ENCODE measurements at regions not wholly inside any gene's neighbourhood (a gene's known extent, or its start where the extent isn't known, plus 50 kb on each side); places are given as distances from the start of the nearest gene placed in this dataset.

DNA sequence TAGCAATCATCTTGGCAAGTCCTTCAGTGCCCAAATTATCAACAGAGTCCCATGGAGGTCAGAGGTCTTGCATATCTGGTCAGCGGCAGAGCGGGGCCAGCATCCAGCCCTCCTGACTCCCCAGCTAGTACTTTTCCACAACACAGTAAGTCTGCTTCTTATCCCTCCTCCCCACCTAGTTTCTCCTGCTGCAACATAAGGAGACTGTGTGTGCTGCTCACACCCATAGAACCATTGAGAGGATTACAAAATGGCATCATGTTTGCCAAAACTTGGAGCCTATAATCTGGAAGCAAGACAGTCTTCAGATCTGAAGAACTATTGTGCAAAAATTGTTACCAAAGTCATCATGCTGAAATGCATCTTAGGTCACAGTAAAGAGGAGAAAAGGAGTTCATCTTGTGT, 125.8 kb upstream of the ZNF366 start:
- DNase-seq (ENCODE audit: low read depth, low spot score): no peak
- Histone ChIP-seq H3K9ac (ENCODE audit: insufficient read length, low read depth) (no peak overlapping the region), H3K4me1 (ENCODE audit: insufficient read depth, insufficient read length) (no peaks in the 10 kb centered on the region), H3K36me3 (ENCODE audit: insufficient read depth, insufficient read length, low read length) (no peaks in the 10 kb centered on the region), H3K27me3 (ENCODE audit: insufficient read depth, insufficient read length) (no peaks in the 10 kb centered on the region), H3K4me3 (ENCODE audit: insufficient read length, low read depth) (no peak overlapping the region), H3K9me3 (ENCODE audit: insufficient read depth, low read length) (no peaks in the 10 kb centered on the region)
- TF ChIP-seq ZNF274 (IDR thresholded peaks at IDR 0.05; ENCODE audit: low read depth, low read length) (no peak), SUZ12 (IDR thresholded peaks at IDR 0.05; ENCODE audit: extremely low read depth, insufficient read depth, insufficient read length) (no peak), YY1 (IDR thresholded peaks at IDR 0.05; ENCODE audit: insufficient read depth, insufficient read length) (no peak)

DNA sequence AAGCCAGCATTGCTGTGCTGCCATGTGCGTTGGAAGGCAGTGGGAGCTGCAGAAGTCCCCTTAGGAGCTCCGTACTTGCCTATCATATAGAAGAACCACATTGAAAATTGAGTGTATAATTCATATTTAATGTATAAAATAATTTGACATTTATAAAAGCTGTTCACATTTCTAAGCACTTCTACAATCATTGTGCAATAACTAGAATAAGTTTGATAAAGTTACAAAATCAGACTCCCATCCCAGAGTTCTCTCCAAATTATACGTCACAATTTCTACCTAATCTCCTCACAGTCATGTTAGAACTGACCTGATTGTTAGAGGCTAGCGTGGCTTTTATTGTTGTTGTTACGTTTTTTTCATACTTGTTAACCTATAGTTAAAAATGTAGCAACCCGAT, 123.5 kb upstream of the ZNF366 start:
- Histone ChIP-seq H3K27me3 (ENCODE audit: insufficient read depth, insufficient read length) (no peaks in the 10 kb centered on the region), H3K4me1 (ENCODE audit: insufficient read depth, insufficient read length) (no peaks in the 10 kb centered on the region), H3K4me3 (ENCODE audit: insufficient read length, low read depth) (no peak overlapping the region), H3K9me3 (ENCODE audit: insufficient read depth, low read length) (no peaks in the 10 kb centered on the region), H3K36me3 (ENCODE audit: insufficient read depth, insufficient read length, low read length) (no peaks in the 10 kb centered on the region), H3K9ac (ENCODE audit: insufficient read length, low read depth) (no peak overlapping the region)
- DNase-seq (ENCODE audit: low read depth, low spot score): no peak
- no peak for TF ChIP-seq YY1 (IDR thresholded peaks at IDR 0.05; ENCODE audit: insufficient read depth, insufficient read length)
- no peak for TF ChIP-seq SUZ12 (IDR thresholded peaks at IDR 0.05; ENCODE audit: extremely low read depth, insufficient read depth, insufficient read length)
- no peak for TF ChIP-seq ZNF274 (IDR thresholded peaks at IDR 0.05; ENCODE audit: low read depth, low read length)

DNA sequence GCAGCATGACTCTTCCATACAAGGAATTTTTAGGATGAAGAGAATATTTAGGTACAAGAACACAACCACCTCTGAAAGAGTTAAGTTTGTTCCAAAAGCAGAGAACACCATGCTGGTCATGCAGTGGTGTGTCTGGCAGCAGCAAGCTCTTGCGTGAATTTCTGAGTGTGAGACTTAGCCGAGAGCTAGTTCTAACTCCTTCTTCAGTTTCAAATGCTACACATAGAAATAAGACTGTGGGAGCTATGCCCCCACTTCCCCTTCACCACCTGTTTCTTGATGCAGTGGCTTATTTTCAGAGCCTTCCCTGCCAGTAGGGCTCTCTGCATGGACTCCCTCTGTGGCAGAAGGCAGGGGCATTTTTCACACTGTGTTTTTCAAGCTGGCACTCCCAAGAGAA, 122.9 kb upstream of the ZNF366 start:
- no peak for DNase-seq (ENCODE audit: low read depth, low spot score)
- H3K36me3 ChIP-seq (ENCODE audit: insufficient read depth, insufficient read length, low read length): no peaks in the 10 kb centered on the region
- no peaks in the 10 kb centered on the region for H3K4me1 ChIP-seq (ENCODE audit: insufficient read depth, insufficient read length)
- no peak overlapping the region for H3K4me3 ChIP-seq (ENCODE audit: insufficient read length, low read depth)
- H3K27me3 ChIP-seq (ENCODE audit: insufficient read depth, insufficient read length): no peaks in the 10 kb centered on the region
- no peaks in the 10 kb centered on the region for H3K9me3 ChIP-seq (ENCODE audit: insufficient read depth, low read length)
- TF ChIP-seq ZNF274 (IDR thresholded peaks at IDR 0.05; ENCODE audit: low read depth, low read length) (no peak), SUZ12 (IDR thresholded peaks at IDR 0.05; ENCODE audit: extremely low read depth, insufficient read depth, insufficient read length) (no peak), YY1 (IDR thresholded peaks at IDR 0.05; ENCODE audit: insufficient read depth, insufficient read length) (no peak)
- H3K9ac ChIP-seq (ENCODE audit: insufficient read length, low read depth): no peak overlapping the region

DNA sequence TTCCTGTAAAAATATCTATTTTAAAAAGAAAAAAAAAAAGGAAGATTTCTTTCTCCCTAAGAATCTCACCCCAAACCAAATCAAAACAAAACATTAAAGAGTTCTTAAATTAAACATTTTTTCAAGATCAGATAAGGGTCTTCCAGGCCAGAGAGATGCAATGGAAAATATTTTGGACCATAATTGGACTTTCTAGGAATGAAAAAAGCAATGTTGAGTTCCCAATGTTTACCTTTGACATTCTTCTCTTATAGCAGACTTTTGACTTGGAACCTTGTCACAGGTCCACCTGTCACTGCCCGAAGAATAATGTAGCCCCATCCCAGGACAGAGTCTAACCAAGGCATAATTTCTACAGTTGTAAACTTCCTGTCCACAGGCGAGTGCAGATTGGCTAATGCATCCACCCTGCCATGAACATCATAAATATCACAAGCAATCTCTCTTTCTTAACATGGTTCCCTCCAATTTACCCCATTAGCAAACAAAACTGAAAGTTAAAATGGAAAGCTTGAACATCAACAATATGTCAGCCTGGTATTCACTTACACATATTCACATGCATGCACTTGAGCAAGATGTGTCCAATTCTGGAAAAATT, 121.7 kb upstream of the ZNF366 start:
- no peak for DNase-seq (ENCODE audit: low read depth, low spot score)
- Histone ChIP-seq H3K9ac (ENCODE audit: insufficient read length, low read depth) (no peak overlapping the region), H3K9me3 (ENCODE audit: insufficient read depth, low read length) (no peaks in the 10 kb centered on the region), H3K4me3 (ENCODE audit: insufficient read length, low read depth) (no peak overlapping the region), H3K27me3 (ENCODE audit: insufficient read depth, insufficient read length) (no peaks in the 10 kb centered on the region), H3K36me3 (ENCODE audit: insufficient read depth, insufficient read length, low read length) (no peaks in the 10 kb centered on the region), H3K4me1 (ENCODE audit: insufficient read depth, insufficient read length) (no peaks in the 10 kb centered on the region)
- TF ChIP-seq SUZ12 (IDR thresholded peaks at IDR 0.05; ENCODE audit: extremely low read depth, insufficient read depth, insufficient read length): no peak
- no peak for TF ChIP-seq YY1 (IDR thresholded peaks at IDR 0.05; ENCODE audit: insufficient read depth, insufficient read length)
- TF ChIP-seq ZNF274 (IDR thresholded peaks at IDR 0.05; ENCODE audit: low read depth, low read length): no peak

DNA sequence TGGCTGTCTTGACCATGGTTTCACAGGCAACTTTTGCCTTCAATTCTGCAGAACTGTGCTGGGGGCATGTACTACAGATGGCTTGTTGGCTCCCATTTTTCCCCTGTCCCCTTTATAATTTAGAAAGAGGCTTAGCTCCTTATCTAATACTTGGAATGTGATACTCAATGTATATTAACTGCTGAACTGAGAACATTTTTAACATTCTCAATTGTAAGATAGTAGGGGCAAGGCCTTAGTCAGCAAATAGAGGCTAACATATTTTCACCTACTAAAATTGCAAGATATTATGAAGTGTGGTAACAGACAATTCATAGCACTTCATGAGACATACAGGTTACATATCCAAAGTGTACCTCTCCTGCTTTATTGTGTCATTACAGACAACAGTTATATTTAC, 118.1 kb upstream of the ZNF366 start:
- no peak for DNase-seq (ENCODE audit: low read depth, low spot score)
- no peaks in the 10 kb centered on the region for H3K4me1 ChIP-seq (ENCODE audit: insufficient read depth, insufficient read length)
- TF ChIP-seq YY1 (IDR thresholded peaks at IDR 0.05; ENCODE audit: insufficient read depth, insufficient read length) (no peak), ZNF274 (IDR thresholded peaks at IDR 0.05; ENCODE audit: low read depth, low read length) (no peak), SUZ12 (IDR thresholded peaks at IDR 0.05; ENCODE audit: extremely low read depth, insufficient read depth, insufficient read length) (no peak)
- no peaks in the 10 kb centered on the region for H3K9me3 ChIP-seq (ENCODE audit: insufficient read depth, low read length)
- H3K27me3 ChIP-seq (ENCODE audit: insufficient read depth, insufficient read length): no peaks in the 10 kb centered on the region
- no peak overlapping the region for H3K4me3 ChIP-seq (ENCODE audit: insufficient read length, low read depth)
- no peaks in the 10 kb centered on the region for H3K36me3 ChIP-seq (ENCODE audit: insufficient read depth, insufficient read length, low read length)
- no peak overlapping the region for H3K9ac ChIP-seq (ENCODE audit: insufficient read length, low read depth)

DNA sequence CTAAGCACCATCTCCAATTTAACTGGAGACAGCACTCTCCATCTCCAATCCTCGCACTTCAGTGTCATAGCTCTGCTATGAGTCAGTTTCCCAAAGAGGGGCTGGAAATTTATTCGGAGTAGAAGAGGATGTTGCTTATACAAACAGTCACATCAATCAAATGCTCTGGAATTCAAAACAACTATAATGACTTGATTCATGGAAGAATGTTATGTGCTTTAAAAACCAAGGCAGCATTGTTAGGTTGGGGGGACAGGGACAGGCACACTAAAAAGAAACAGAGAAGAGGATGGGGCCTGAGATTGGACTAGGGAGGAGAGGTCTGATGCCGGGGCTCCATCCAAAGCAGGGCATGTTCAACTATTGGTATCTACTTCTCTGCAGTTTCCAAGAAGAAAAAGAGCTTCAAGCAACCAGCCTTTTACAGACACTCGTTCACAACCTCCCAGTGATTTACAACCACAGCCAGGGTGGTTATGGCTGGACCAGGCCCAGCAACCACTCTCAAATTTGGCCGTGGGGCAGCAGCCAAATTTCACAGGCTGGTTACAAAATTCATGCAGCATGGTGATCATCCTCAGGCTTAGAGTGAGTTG, 117.5 kb upstream of the ZNF366 start:
- no peak overlapping the region for H3K4me3 ChIP-seq (ENCODE audit: insufficient read length, low read depth)
- no peaks in the 10 kb centered on the region for H3K9me3 ChIP-seq (ENCODE audit: insufficient read depth, low read length)
- no peaks in the 10 kb centered on the region for H3K36me3 ChIP-seq (ENCODE audit: insufficient read depth, insufficient read length, low read length)
- DNase-seq (ENCODE audit: low read depth, low spot score): no peak
- H3K9ac ChIP-seq (ENCODE audit: insufficient read length, low read depth): no peak overlapping the region
- no peaks in the 10 kb centered on the region for H3K27me3 ChIP-seq (ENCODE audit: insufficient read depth, insufficient read length)
- H3K4me1 ChIP-seq (ENCODE audit: insufficient read depth, insufficient read length): no peaks in the 10 kb centered on the region
- TF ChIP-seq ZNF274 (IDR thresholded peaks at IDR 0.05; ENCODE audit: low read depth, low read length): no peak
- TF ChIP-seq SUZ12 (IDR thresholded peaks at IDR 0.05; ENCODE audit: extremely low read depth, insufficient read depth, insufficient read length): no peak
- TF ChIP-seq YY1 (IDR thresholded peaks at IDR 0.05; ENCODE audit: insufficient read depth, insufficient read length): no peak

DNA sequence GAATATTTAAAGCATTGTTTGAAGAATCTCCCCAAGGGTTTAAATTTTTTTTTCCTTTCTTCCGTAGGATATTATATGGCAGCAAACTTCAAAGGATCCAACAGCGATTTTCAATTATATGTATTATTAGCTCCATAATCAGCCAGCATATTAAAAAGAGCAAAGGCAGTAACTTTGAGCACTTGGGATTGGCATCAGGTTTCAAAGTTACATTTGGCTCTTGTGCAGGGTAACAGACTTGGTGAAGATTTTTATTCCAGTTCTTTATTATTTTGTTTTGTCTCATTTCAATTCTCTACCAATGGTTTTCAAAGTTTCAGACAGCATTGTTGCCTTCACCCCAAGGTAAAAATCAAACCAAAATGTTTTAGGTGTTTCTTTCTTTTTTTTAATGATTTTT, 116.7 kb upstream of the ZNF366 start:
- Histone ChIP-seq H3K9me3 (ENCODE audit: insufficient read depth, low read length) (no peaks in the 10 kb centered on the region), H3K4me3 (ENCODE audit: insufficient read length, low read depth) (no peak overlapping the region), H3K27me3 (ENCODE audit: insufficient read depth, insufficient read length) (no peaks in the 10 kb centered on the region), H3K36me3 (ENCODE audit: insufficient read depth, insufficient read length, low read length) (no peaks in the 10 kb centered on the region), H3K9ac (ENCODE audit: insufficient read length, low read depth) (no peak overlapping the region), H3K4me1 (ENCODE audit: insufficient read depth, insufficient read length) (no peaks in the 10 kb centered on the region)
- no peak for DNase-seq (ENCODE audit: low read depth, low spot score)
- TF ChIP-seq ZNF274 (IDR thresholded peaks at IDR 0.05; ENCODE audit: low read depth, low read length) (no peak), SUZ12 (IDR thresholded peaks at IDR 0.05; ENCODE audit: extremely low read depth, insufficient read depth, insufficient read length) (no peak), YY1 (IDR thresholded peaks at IDR 0.05; ENCODE audit: insufficient read depth, insufficient read length) (no peak)

Data from NT2/D1 (cell line).